Heart left ventricle (tissue), 13 donors: ENCODE measurements at regions not wholly inside any gene's neighbourhood (a gene's known extent, or its start where the extent isn't known, plus 50 kb on each side); places are given as distances from the start of the nearest gene placed in this dataset.

ENCODE experiments used
- CTCF ChIP-seq, 12 donors: fragments of 200-600 bp; sonication (generic) in 4 of 12; IDR thresholded peaks; one replicate each; pipeline versions ENCODE4 v1.5.0 to v1.8.0; 2018 to 2022; ENCODE audit warnings: antibody characterized with exemption in 12 of 12, mild to moderate bottlenecking in 5 of 12
- POLR2A ChIP-seq, 2 donors: fragments of 450-650 bp; IDR thresholded peaks; one replicate each; pipeline ENCODE4 v1.6.1; 2017; ENCODE audit warnings: antibody characterized with exemption in 2 of 2, mild to moderate bottlenecking in 2 of 2, moderate library complexity in 2 of 2
- donor health status: ischemic (EF 13 %, LVEDD 7.1; RV severe dilation, severe dysfunction).
- donor health status: DM: no; HTN: yes; CAD: no.
- donor health status: DM: no; HTN: no; CAD: no.
- donor health status: ischemic (EF 25% LVEDD 6.9; RV normal size, moderate dysfunction).
- donor health status: ischemic (EF 25% LVEDD 5.7; RV mildly dilated, moderate dysfunction).
- donor health status: ischemic (EF 35%, LVEDD 5.7; RV mildly dilated, moderate dysfunction).
- donor health status: nonischemic (EF 11% LVEDD 7.7; RV severe dilation, severe dysfunction).
- donor health status: DM: yes; HTN: yes; CAD: no.
- donor health status: PGD.
- donor health status: ischemic (EF 29% LVEDD 5.4; RV normal size, mild dysfunction).
- donor health status: nonischemic (EF 23%, LVEDD 6.1; RV moderate dilation, normal function).

GRCh38 chr10:4331150-4331549, 494.9 kb upstream of the AKR1E2 start:
- TF ChIP-seq CTCF (IDR thresholded peaks at IDR 0.05) (no peak), POLR2A (IDR thresholded peaks at IDR 0.05) (no peak)
